ENCODE measurements at regions not wholly inside any gene's neighbourhood (a gene's known extent, or its start where the extent isn't known, plus 50 kb on each side); places are given as distances from the start of the nearest gene placed in this dataset.

DNA sequence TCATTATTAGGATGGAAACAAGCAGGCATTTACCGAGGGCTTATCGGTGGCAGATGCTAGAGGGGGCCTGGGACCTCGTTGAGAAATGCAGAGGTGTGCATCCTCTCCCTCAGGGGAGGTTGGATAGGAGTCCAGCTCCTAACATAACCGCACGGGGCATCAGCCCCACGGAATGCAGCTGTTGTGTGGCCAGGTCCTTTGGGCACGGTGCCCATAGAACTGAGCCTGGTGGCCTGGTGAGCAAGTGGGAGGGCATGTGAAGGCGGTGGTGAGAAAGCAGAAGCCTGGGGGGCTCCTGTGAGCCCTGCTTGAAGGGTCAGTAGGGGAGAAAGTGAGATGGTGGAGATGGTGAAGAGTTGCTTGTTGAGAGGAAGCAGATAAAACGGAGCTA is 143.7 kb downstream of the CDH26 start:
- TF ChIP-seq CTCF (IDR thresholded peaks at IDR 0.05) (no peak), POLR2A (IDR thresholded peaks at IDR 0.05) (no peak)

Measured in uterus (tissue), 2 donors.